Heart left ventricle (tissue), 16 donors: ENCODE measurements at regions not wholly inside any gene's neighbourhood (a gene's known extent, or its start where the extent isn't known, plus 50 kb on each side); places are given as distances from the start of the nearest gene placed in this dataset.

Experiments used
- ATAC-seq, 4 donors: fragments of 200-7000 bp; cut with Tn5 transposase; one replicate each; pipeline ENCODE4 v1.9.1; 2020 to 2022; ENCODE audit warnings: moderate library complexity in 4 of 4, mild to moderate bottlenecking in 3 of 4, moderate number of reproducible peaks in 1 of 4
- DNase-seq, 5 donors: peaks; one replicate each; pipeline ENCODE4 v3.0.0-alpha.2; 2020
- H3K27ac ChIP-seq, 12 donors: fragments of 200-600 bp; sonication (generic) in 4 of 12; one replicate each; pipeline versions ENCODE4 v1.5.0 to v1.8.0; 2016 to 2022; ENCODE audit warnings: mild to moderate bottlenecking in 2 of 12
- H3K27me3 ChIP-seq, 9 donors: fragments of 200-600 bp; sonication (generic) in 2 of 9; one replicate each; pipeline versions ENCODE4 v1.5.1 to v1.8.0; 2016 to 2022; ENCODE audit warnings: mild to moderate bottlenecking in 3 of 9
- H3K36me3 ChIP-seq, 9 donors: fragments of 200-600 bp; sonication (generic) in 2 of 9; one replicate each; pipeline versions ENCODE4 v1.5.0 to v1.8.0; 2018 to 2022; ENCODE audit warnings: mild to moderate bottlenecking in 2 of 9
- H3K4me1 ChIP-seq, 12 donors: fragments of 200-600 bp; sonication (generic) in 4 of 12; one replicate each; pipeline versions ENCODE4 v1.5.0 to v1.8.0; 2016 to 2022; ENCODE audit warnings: mild to moderate bottlenecking in 3 of 12
- H3K4me3 ChIP-seq, 12 donors: fragments of 200-600 bp; sonication (generic) in 4 of 12; one replicate each; pipeline versions ENCODE4 v1.5.0 to v1.8.0; 2017 to 2022; ENCODE audit warnings: mild to moderate bottlenecking in 9 of 12, moderate library complexity in 4 of 12
- H3K9me3 ChIP-seq, 12 donors: fragments of 200-600 bp; sonication (generic) in 4 of 12; one replicate each; pipeline versions ENCODE4 v1.5.0 to v1.8.0; 2016 to 2022; ENCODE audit warnings: mild to moderate bottlenecking in 1 of 12
- POLR2A ChIP-seq, 2 donors: fragments of 450-650 bp; IDR thresholded peaks; one replicate each; pipeline ENCODE4 v1.6.1; 2017; ENCODE audit warnings: antibody characterized with exemption in 2 of 2, mild to moderate bottlenecking in 2 of 2, moderate library complexity in 2 of 2
- WGBS, 4 donors: extraction: QIAGEN DNeasy Blood & Tissue Kit in 2 of 4; methylation state at CpG; one replicate each; pipeline versions ENCODE4 v1.1.5 to v1.1.7; 2013 to 2018; 5-methylcytosine and 5-hydroxymethylcytosine counted together
- intact Hi-C, 10 donors: fragments of 100-400 bp; cut with DNase I; formaldehyde crosslinking; loops; one replicate each; pipeline versions ENCODE4 v1.11.1 to v1.14.2; 2022
- TF ChIP-seq, protein P1 (sequence below), 12 donors: fragments of 200-600 bp; sonication (generic) in 4 of 12; IDR thresholded peaks; one replicate each; pipeline versions ENCODE4 v1.5.0 to v1.8.0; 2018 to 2022; ENCODE audit warnings: antibody characterized with exemption in 12 of 12, mild to moderate bottlenecking in 5 of 12
- donor health status: ischemic (EF 13 %, LVEDD 7.1; RV severe dilation, severe dysfunction).
- donor health status: healthy with polysubstance abuse.
- donor health status: DM: no; HTN: yes; CAD: no.
- donor health status: DM: no; HTN: no; CAD: no.
- donor health status: ischemic (EF 25% LVEDD 6.9; RV normal size, moderate dysfunction).
- donor health status: ischemic (EF 25% LVEDD 5.7; RV mildly dilated, moderate dysfunction).
- donor health status: healthy.
- donor health status: DM: yes; HTN: yes; CAD: no.
- donor health status: ischemic (EF 35%, LVEDD 5.7; RV mildly dilated, moderate dysfunction).
- donor health status: nonischemic (EF 11% LVEDD 7.7; RV severe dilation, severe dysfunction).
- donor health status: DM: yes; HTN: yes; CAD: no.
- donor health status: PGD.
- donor health status: ischemic (EF 29% LVEDD 5.4; RV normal size, mild dysfunction).
- donor health status: nonischemic (EF 23%, LVEDD 6.1; RV moderate dilation, normal function).

DNA sequence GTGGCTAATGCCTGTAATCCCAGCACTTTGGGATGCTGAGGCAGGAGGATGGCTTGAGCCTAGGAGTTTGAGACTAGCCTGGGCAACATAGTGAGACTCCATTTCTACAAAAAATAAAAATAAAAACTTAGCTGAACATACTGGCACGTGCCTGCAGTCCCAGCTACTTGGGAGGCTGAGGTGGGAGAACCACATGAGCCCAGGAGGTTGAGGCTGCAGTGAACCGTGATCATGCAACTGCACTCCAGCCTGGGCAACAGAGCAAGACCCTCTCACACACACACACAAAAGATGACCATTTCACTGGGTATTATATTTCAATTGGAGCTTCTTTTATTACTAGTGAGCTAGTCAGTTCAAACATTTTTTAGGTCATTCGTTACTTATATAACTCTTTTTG is 116.9 kb upstream of the SLC35F3 start:
- 80 to 88% (median 86%) methylated on average over 3 of the region's 3 CpGs for WGBS, 4 donors
- Histone ChIP-seq H3K9me3 (no peaks in the 10 kb centered on the region), H3K27me3 (no peaks in the 10 kb centered on the region), H3K27ac (no peak overlapping the region), H3K4me3 (no peak overlapping the region), H3K36me3 (no peaks in the 10 kb centered on the region), H3K4me1 (no peaks in the 10 kb centered on the region)
- ATAC-seq, result no peak
- TF ChIP-seq POLR2A (IDR thresholded peaks at IDR 0.05), result no peak
- TF ChIP-seq, protein P1, sequence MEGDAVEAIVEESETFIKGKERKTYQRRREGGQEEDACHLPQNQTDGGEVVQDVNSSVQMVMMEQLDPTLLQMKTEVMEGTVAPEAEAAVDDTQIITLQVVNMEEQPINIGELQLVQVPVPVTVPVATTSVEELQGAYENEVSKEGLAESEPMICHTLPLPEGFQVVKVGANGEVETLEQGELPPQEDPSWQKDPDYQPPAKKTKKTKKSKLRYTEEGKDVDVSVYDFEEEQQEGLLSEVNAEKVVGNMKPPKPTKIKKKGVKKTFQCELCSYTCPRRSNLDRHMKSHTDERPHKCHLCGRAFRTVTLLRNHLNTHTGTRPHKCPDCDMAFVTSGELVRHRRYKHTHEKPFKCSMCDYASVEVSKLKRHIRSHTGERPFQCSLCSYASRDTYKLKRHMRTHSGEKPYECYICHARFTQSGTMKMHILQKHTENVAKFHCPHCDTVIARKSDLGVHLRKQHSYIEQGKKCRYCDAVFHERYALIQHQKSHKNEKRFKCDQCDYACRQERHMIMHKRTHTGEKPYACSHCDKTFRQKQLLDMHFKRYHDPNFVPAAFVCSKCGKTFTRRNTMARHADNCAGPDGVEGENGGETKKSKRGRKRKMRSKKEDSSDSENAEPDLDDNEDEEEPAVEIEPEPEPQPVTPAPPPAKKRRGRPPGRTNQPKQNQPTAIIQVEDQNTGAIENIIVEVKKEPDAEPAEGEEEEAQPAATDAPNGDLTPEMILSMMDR (IDR thresholded peaks at IDR 0.05), result no peak
- intact Hi-C loops, result no loop called here
- DNase-seq, result no peak

DNA sequence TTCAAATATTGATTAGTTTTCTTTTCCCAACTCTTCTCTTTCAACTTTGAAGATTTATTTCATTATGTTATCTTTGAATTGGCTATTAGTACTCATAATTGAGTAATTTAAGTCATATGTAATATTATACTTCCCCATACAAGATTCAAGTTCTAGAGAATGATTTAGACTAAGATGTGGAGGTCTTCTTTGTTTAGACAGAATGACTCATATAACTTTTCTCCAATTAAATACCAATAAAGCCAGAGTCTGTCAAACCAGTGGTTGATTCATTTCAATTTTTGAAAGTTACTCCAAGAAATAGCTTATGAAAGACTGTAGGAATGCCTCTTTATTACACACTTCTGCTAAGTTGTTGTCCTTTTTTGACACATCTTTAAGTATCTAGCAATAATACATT is 115.8 kb upstream of the SLC35F3 start:
- no peak overlapping the region for H3K4me3 ChIP-seq
- ATAC-seq (no peak), DNase-seq (no peak)
- no peaks in the 10 kb centered on the region for H3K27me3 ChIP-seq
- intact Hi-C loops, result no loop called here
- H3K4me1 ChIP-seq, result no peaks in the 10 kb centered on the region
- TF ChIP-seq, protein P1 (IDR thresholded peaks at IDR 0.05), result no peak
- no peak for TF ChIP-seq POLR2A (IDR thresholded peaks at IDR 0.05)
- no peaks in the 10 kb centered on the region for H3K36me3 ChIP-seq
- H3K9me3 ChIP-seq, result peaks cover 0 to 1% (median 0%) of the 10 kb centered on the region in 12 donors
- no peak overlapping the region for H3K27ac ChIP-seq

DNA sequence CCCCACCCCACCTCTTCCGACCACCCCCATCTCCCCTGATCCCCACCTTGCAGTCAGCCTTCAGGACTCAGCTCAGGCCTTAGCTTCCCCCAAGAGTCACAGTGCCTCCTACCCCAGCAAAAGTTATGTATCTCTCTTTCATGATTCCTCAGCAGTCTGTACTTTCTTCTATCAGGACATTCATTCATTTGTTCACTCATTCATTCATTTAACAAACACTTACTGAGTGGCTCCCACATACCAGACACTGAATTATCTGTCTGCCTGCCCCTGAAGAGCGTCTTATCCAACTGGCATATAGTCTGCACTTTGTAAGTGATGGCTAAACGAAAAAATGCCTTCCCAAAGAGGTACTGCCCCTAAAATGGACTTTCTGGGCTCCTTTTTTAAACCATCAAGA is 114.4 kb upstream of the SLC35F3 start:
- 67 to 76% (median 72%) methylated on average over 3 of the region's 3 CpGs for WGBS, 4 donors
- ATAC-seq (no peak), DNase-seq (no peak)
- Histone ChIP-seq H3K27ac (no peak overlapping the region), H3K36me3 (no peaks in the 10 kb centered on the region), H3K27me3 (no peaks in the 10 kb centered on the region), H3K4me1 (no peaks in the 10 kb centered on the region), H3K4me3 (no peak overlapping the region), H3K9me3 (peaks cover 0 to 13% (median 0%) of the 10 kb centered on the region in 12 donors)
- TF ChIP-seq, protein P1 (IDR thresholded peaks at IDR 0.05), result no peak
- TF ChIP-seq POLR2A (IDR thresholded peaks at IDR 0.05), result no peak
- intact Hi-C loops, result loop anchor here (2.0 to 10.0 kb wide), 10 partner anchors 155 to 485 kb away; partner anchors contain the start of gene KCNK1 (in 1 of the 10)

DNA sequence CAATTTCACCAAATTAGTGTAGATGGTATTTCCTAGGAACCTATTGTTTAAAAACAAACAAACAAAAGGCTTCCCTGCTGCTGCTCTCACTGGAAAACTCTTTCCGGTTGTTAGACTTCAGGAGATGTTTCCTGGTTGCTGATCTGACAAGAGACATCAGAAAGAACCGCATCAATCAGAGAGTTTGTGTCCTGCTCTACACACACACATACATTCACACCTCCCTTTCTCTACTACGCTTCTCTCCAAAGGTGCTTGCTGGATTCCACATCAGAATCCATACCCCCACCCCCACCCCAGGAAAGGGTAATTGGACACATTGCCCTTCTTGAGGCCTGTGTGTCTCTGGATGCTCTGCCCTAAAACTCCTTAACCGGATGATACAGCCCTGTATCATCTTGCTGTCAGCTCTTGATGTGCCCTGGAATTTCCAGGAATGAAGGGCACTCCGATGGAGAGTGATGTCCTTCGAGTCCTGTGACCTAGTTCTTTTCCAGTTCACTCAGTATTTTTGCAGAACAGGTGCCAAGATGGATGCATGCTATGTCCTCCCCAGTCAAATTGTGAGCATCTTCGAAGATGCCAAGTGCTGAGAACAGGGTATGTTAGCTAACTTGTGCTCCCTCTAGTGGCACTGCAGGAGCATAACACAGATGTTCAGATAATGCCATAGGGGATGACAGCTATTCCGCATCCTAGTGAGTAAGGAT is 113.7 kb upstream of the SLC35F3 start:
- no peaks in the 10 kb centered on the region for H3K36me3 ChIP-seq
- DNase-seq, result peak in 3 of 5 donors; percentile 18 to 40 (median 24)
- ATAC-seq, result peak; percentile 47 to 89 (median 84)
- no peak for TF ChIP-seq POLR2A (IDR thresholded peaks at IDR 0.05)
- TF ChIP-seq, protein P1 (IDR thresholded peaks at IDR 0.05), result peak; percentile 74 to 89 (median 82)
- intact Hi-C loops, result loop anchor here (1.0 to 10.0 kb wide), 11 partner anchors 156 to 486 kb away; partner anchors contain the start of gene KCNK1 (in 1 of the 10)
- H3K4me1 ChIP-seq, result no peaks in the 10 kb centered on the region
- no peaks in the 10 kb centered on the region for H3K27me3 ChIP-seq
- WGBS, 4 donors, result 34 to 41% (median 37%) methylated on average over 8 of the region's 8 CpGs
- H3K9me3 ChIP-seq, result peaks cover 0 to 13% (median 0%) of the 10 kb centered on the region in 12 donors
- H3K27ac ChIP-seq, result no peak overlapping the region
- H3K4me3 ChIP-seq, result no peak overlapping the region
